Karpas-422 (cell line): ENCODE measurements at regions not wholly inside any gene's neighbourhood (a gene's known extent, or its start where the extent isn't known, plus 50 kb on each side); places are given as distances from the start of the nearest gene placed in this dataset.

Experiments
- DNase-seq: peaks from one replicate; pipeline ENCODE4 v3.0.0-alpha.2; 2015
- H2AFZ ChIP-seq: fragments of 200-600 bp; sonication (generic); 2 replicates; pipeline ENCODE4 v1.6.1; 2014; ENCODE audit warnings: antibody characterized with exemption, low read length, mixed read lengths
- H3K27ac ChIP-seq: fragments of 200-600 bp; sonication (generic); 2 replicates; pipeline ENCODE4 v1.5.1; 2014; ENCODE audit warnings: mild to moderate bottlenecking, low read length, moderate library complexity
- H3K27me3 ChIP-seq: fragments of 200-600 bp; sonication (generic); 2 replicates; pipeline ENCODE4 v1.6.1; 2014; ENCODE audit warnings: low read length, mixed read lengths
- H3K36me3 ChIP-seq: fragments of 200-600 bp; sonication (generic); 2 replicates; pipeline ENCODE4 v1.6.1; 2014; ENCODE audit warnings: low read length, mixed read lengths; ENCODE audit not compliant: insufficient read depth
- H3K4me1 ChIP-seq: fragments of 200-600 bp; sonication (generic); 2 replicates; pipeline ENCODE4 v1.6.1; 2014; ENCODE audit warnings: mild to moderate bottlenecking, low read length, mixed read lengths
- H3K4me2 ChIP-seq: fragments of 200-600 bp; sonication (generic); 2 replicates; pipeline ENCODE4 v1.6.1; 2014; ENCODE audit warnings: low read length, low read depth, mild to moderate bottlenecking; ENCODE audit not compliant: poor library complexity, severe bottlenecking
- H3K4me3 ChIP-seq: fragments of 200-600 bp; sonication (generic); 2 replicates; pipeline ENCODE4 v1.5.1; 2014; ENCODE audit warnings: mild to moderate bottlenecking, antibody characterized with exemption, low read length, mixed read lengths
- H3K79me2 ChIP-seq: fragments of 200-600 bp; sonication (generic); 2 replicates; pipeline ENCODE4 v1.6.1; 2014; ENCODE audit warnings: mild to moderate bottlenecking, low read length, mixed read lengths
- H3K9ac ChIP-seq: fragments of 200-600 bp; sonication (generic); 2 replicates; pipeline ENCODE4 v1.6.0; 2014; ENCODE audit warnings: low read length
- H3K9me2 ChIP-seq: fragments of 200-600 bp; sonication (generic), shearing (Covaris generic); replicated peaks from 2 replicates; pipeline ENCODE4 v1.6.0; 2014; ENCODE audit warnings: mild to moderate bottlenecking, low read length, moderate library complexity; ENCODE audit not compliant: insufficient read depth
- H3K9me3 ChIP-seq: fragments of 300-700, 200-600 bp; sonication (generic); 2 replicates; pipeline ENCODE4 v1.6.1; 2014; ENCODE audit warnings: low read length, mixed read lengths
- H4K20me1 ChIP-seq: fragments of 200-600 bp; sonication (generic); 2 replicates; pipeline ENCODE4 v1.6.1; 2014; ENCODE audit warnings: mild to moderate bottlenecking, antibody characterized with exemption, low read length, low read depth; ENCODE audit not compliant: insufficient read depth

DNA sequence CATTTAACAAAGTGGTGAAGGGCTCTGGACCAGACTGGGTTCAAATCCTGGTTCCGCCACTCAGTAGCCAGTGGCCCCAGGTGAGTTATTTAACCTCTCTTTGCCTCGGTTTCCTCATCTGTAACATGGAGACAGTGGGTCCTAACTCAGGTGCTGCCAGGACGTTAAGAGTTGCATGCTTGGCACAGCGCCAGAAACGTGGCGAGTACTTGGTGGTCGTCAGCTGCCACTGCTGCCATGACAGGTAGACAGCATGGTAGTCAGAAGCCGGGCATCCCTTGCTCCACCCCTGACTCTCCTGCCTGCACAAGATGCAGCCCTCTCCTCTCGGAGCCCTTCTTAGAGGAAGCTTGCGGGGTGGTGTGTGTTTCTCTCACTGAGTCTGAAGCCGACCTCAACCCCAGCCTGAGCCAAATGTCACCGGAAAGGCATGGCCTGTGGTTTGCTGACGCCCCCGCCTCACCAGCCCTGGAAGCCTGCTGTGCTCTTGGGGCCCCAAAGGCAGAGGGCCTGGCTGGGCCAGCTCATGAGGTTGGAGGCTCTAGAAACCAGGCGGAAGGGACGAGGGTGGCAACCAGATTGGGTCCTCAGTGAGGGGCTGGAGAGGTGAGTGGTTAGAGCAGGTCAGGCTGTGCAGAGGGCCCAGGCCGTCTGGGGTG, 160.8 kb upstream of the TLE3 start:
- no peak for DNase-seq
- H3K79me2 ChIP-seq: no peaks in the 10 kb centered on the region
- no peak overlapping the region for H3K27ac ChIP-seq
- peaks cover 52% of the 10 kb centered on the region for H3K4me1 ChIP-seq
- H3K4me3 ChIP-seq: no peak overlapping the region
- no peaks in the 10 kb centered on the region for H3K9me3 ChIP-seq
- peak overlapping the region; percentile 20 for H3K4me2 ChIP-seq
- no peak overlapping the region for H3K9ac ChIP-seq
- no peaks in the 10 kb centered on the region for H3K9me2 ChIP-seq
- no peak overlapping the region for H2AFZ ChIP-seq
- H3K27me3 ChIP-seq: no peaks in the 10 kb centered on the region
- no peaks in the 10 kb centered on the region for H3K36me3 ChIP-seq
- no peaks in the 10 kb centered on the region for H4K20me1 ChIP-seq

DNA sequence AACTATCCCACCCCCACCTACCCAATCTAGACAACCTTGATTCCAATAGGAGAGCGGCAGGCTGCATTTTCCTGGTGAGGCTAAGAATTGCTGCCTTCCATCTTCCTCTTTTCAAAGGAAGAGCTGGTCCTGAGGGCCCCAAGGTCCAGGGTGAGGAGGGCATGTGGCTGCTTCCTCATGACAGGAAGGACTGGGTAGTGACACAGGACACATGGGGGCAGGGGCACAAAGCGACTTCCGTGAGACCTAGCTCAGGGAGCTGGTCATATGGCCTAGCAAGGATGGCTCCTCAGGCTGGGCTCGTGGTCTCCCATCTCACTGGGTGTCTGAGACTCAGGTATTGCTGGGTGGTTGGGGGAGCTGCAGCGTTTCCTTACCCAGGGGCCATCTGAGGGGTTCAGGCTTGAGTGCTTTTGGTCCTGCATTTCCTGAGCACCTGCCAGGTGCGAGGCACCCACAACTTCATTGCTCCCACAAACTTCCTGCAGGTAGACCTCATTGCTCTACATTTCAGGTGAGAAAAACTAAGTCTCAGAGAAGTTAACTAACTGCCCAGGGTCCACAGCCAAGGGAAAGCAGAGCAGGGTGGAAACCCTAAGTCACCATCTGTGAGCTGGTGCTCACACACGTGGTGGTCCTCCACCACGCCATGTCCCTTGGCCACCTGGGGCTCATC, 160.0 kb upstream of the TLE3 start:
- Histone ChIP-seq H3K27ac (no peak overlapping the region), H3K9me2 (no peaks in the 10 kb centered on the region), H3K4me1 (peaks cover 44% of the 10 kb centered on the region), H2AFZ (no peak overlapping the region), H3K4me3 (no peak overlapping the region), H3K9me3 (no peaks in the 10 kb centered on the region), H3K4me2 (no peak overlapping the region), H3K9ac (no peak overlapping the region), H3K36me3 (no peaks in the 10 kb centered on the region), H3K79me2 (no peaks in the 10 kb centered on the region), H3K27me3 (no peaks in the 10 kb centered on the region), H4K20me1 (no peaks in the 10 kb centered on the region)
- no peak for DNase-seq

DNA sequence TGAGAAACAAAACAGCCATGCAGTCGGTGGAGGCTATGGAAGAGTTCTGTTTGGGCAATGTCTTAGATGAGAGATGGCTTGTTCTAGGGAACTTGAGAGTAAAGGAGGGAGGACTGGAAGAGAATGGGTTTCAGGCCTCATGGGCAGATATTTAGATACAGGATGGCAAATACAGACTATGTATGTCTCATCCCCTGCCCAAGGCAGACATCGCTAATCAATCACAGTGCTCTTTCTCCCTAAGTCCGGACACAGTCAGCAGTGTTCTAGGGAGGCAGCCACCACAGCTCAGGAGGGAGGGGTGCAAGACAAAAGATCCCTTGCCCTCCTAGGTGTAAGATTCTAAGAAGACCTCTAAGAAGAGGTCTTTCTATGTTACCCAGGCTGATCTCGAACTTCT, 159.3 kb upstream of the TLE3 start:
- H3K27ac ChIP-seq: no peak overlapping the region
- H3K9ac ChIP-seq: no peak overlapping the region
- no peak overlapping the region for H3K4me3 ChIP-seq
- H3K27me3 ChIP-seq: no peaks in the 10 kb centered on the region
- no peaks in the 10 kb centered on the region for H4K20me1 ChIP-seq
- H2AFZ ChIP-seq: no peak overlapping the region
- H3K4me1 ChIP-seq: peaks cover 38% of the 10 kb centered on the region
- no peaks in the 10 kb centered on the region for H3K36me3 ChIP-seq
- H3K79me2 ChIP-seq: no peaks in the 10 kb centered on the region
- no peak for DNase-seq
- H3K9me2 ChIP-seq: no peaks in the 10 kb centered on the region
- no peaks in the 10 kb centered on the region for H3K9me3 ChIP-seq
- no peak overlapping the region for H3K4me2 ChIP-seq

DNA sequence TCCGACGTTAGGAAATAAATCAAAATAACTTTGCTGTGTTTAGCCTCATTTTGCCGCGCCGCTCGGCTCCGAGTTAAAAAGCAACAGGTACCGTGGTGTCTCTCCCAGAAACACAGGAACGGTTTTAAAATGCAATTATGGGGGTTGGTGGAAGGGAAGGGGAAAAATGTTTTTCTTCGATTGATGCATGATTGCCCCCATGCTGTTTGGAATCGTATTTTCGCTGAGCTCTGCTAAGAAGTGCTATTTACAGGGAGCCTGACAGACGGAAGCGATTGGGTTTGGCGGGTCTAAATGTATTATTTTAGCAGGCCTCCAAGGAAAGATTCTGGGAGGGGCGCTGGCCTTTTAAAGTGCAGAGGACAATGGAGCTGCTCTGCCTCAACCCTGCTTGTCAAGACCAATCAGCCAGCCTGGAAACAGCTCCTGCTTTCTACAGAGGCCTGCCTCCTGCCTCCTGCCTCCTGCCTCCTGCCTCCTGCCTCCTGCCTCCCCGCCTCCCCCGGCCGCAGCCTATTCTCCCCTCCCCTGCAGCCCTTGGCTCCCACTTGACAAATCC, 156.7 kb upstream of the TLE3 start:
- no peak for DNase-seq
- Histone ChIP-seq H2AFZ (no peak overlapping the region), H3K27ac (no peak overlapping the region), H3K4me1 (peaks cover 17% of the 10 kb centered on the region), H3K9me3 (no peaks in the 10 kb centered on the region), H4K20me1 (no peaks in the 10 kb centered on the region), H3K9me2 (no peaks in the 10 kb centered on the region), H3K27me3 (no peaks in the 10 kb centered on the region), H3K4me2 (no peak overlapping the region), H3K79me2 (no peaks in the 10 kb centered on the region), H3K36me3 (no peaks in the 10 kb centered on the region), H3K9ac (no peak overlapping the region), H3K4me3 (no peak overlapping the region)

DNA sequence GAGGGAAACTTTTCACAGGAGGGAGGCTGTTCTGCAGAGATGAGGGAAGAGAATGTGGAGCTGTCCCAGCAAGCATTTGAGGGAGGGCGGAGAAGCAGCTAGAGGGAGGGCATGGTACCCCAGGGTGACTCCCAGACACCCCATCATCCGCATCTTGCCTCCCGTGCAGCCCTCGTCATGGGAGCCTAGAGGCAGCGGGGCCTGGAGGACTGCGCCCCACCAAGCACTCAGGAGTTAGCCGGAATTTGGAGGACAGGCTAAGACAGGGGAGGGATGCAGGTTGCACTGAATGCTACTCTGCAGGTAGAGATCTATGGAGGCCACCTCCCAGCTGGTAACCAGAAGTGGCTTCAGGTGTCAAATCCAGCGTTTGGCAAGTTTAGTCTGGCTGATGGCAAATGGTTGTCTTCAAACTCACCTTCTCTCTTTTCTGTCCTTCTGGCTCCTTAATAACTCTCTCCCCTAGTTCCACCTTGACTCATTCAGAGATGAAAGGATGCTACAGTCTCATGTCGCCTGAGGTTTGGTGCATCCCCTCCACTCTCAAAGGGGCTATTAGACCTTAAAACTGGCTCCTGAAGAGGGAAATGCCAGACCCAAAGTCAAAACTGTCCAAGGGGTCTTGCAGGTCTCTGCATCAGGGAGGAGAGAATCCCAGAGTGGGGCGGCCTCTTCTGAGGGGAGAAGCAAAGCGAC, 155.9 kb upstream of the TLE3 start:
- Histone ChIP-seq H3K9me3 (no peaks in the 10 kb centered on the region), H3K27me3 (no peaks in the 10 kb centered on the region), H3K9ac (no peak overlapping the region), H3K4me2 (no peak overlapping the region), H3K36me3 (no peaks in the 10 kb centered on the region), H3K27ac (no peak overlapping the region), H3K4me1 (peaks cover 12% of the 10 kb centered on the region), H2AFZ (no peak overlapping the region), H4K20me1 (no peaks in the 10 kb centered on the region), H3K4me3 (no peak overlapping the region), H3K79me2 (no peaks in the 10 kb centered on the region), H3K9me2 (no peaks in the 10 kb centered on the region)
- DNase-seq: no peak

DNA sequence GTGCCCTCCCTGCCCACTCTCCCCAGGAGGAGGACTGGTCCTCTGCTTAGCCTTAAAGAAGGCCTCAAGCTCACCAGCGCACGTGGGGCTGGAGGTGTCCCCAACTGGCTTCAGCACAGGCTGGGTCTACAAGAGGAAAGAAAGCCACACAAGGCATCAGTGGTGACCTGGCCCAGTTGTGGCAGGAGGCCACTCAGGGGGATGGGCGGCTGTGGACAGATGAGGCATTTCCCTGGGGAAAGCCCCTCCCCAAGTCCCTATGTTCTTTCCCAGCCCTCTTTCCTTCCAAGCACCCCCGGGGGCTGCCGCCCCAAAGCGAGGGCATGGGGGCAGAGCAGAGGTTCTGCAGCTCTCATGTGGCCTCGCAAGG, 155.2 kb upstream of the TLE3 start:
- H3K4me3 ChIP-seq: no peak overlapping the region
- no peaks in the 10 kb centered on the region for H3K9me3 ChIP-seq
- no peak overlapping the region for H2AFZ ChIP-seq
- no peaks in the 10 kb centered on the region for H3K36me3 ChIP-seq
- H3K27me3 ChIP-seq: no peaks in the 10 kb centered on the region
- no peaks in the 10 kb centered on the region for H3K79me2 ChIP-seq
- DNase-seq: no peak
- no peak overlapping the region for H3K4me2 ChIP-seq
- peaks cover 10% of the 10 kb centered on the region for H3K4me1 ChIP-seq
- no peaks in the 10 kb centered on the region for H4K20me1 ChIP-seq
- H3K27ac ChIP-seq: no peak overlapping the region
- no peaks in the 10 kb centered on the region for H3K9me2 ChIP-seq
- H3K9ac ChIP-seq: no peak overlapping the region

DNA sequence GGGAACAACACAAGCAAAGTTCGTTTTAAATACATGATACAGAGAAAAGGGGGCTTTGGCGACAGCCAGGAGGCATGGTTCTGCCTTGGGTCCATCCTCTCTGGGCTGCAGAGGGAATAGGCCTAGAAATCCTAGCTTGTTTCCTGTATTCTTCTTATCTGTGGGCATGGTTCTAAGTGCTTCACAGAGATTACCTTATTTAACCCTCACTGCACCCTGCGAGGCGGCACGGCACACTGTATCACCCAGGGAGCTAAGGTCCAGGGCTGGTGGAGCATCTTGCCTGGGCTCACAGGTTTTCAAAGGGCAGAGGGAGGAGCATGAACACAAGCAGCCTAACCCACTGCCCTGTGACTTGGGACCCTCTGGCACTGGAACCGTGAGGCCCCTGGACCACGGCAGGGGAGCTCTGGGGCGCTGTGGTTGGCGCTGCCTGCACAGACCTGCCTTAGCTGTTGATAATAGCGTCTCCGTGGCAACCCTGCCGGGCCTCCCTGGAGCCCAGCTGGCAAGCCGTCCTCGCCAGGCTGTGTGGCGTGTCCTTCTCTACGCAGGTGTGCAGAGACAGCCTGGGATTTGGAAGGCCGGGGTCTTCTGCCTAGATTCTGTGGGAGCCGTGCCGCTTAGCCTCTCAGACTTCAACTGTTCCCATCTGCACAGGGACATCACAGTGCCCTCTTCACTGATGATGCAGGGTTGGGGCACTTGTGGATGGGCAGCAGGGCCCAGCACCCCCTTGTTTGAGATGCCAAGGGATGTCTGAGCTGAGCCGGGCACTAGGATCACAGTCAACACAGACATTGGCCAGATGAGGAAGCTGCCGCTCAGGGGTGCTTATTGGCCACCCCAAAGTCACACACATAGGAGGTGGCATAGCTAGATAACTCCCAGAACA, 154.6 kb upstream of the TLE3 start:
- Histone ChIP-seq H3K9ac (no peak overlapping the region), H3K4me3 (no peak overlapping the region), H2AFZ (no peak overlapping the region), H3K36me3 (no peaks in the 10 kb centered on the region), H3K9me2 (no peaks in the 10 kb centered on the region), H3K79me2 (no peaks in the 10 kb centered on the region), H3K27ac (no peak overlapping the region), H3K4me2 (no peak overlapping the region), H3K4me1 (peaks cover 6% of the 10 kb centered on the region), H3K27me3 (no peaks in the 10 kb centered on the region), H3K9me3 (no peaks in the 10 kb centered on the region), H4K20me1 (no peaks in the 10 kb centered on the region)
- no peak for DNase-seq
